ENCODE measurements at regions not wholly inside any gene's neighbourhood (a gene's known extent, or its start where the extent isn't known, plus 50 kb on each side); places are given as distances from the start of the nearest gene placed in this dataset.
A peak's percentile ranks its signal among the peaks of the same experiment; 100 is the strongest.

- no peak for DNase-seq (ENCODE audit: low spot score)
Observed at GRCh38 chr15:47949815-47950214, 171.0 kb upstream of the SLC24A5 start.

GRCh38 chr15:47950447-47950846, 170.3 kb upstream of the SLC24A5 start:
- no peak for DNase-seq (ENCODE audit: low spot score)

GRCh38 chr15:47951781-47952180, 169.0 kb upstream of the SLC24A5 start:
- no peak for DNase-seq (ENCODE audit: low spot score)

GRCh38 chr15:47954196-47954595, 166.6 kb upstream of the SLC24A5 start:
- no peak for DNase-seq (ENCODE audit: low spot score)

- no peak for DNase-seq (ENCODE audit: low spot score)
Observed at GRCh38 chr15:47955021-47955420, 165.8 kb upstream of the SLC24A5 start.

GRCh38 chr15:47959617-47960413, 161.0 kb upstream of the SLC24A5 start:
- DNase-seq (ENCODE audit: low spot score), result no peak

- DNase-seq (ENCODE audit: low spot score), result no peak
Observed at GRCh38 chr15:47961401-47962090, 159.2 kb upstream of the SLC24A5 start.

GRCh38 chr15:47963265-47963664, 157.5 kb upstream of the SLC24A5 start:
- no peak for DNase-seq (ENCODE audit: low spot score)

GRCh38 chr15:47964229-47964628, 156.6 kb upstream of the SLC24A5 start:
- DNase-seq (ENCODE audit: low spot score), result no peak

GRCh38 chr15:47965297-47965696, 155.5 kb upstream of the SLC24A5 start:
- no peak for DNase-seq (ENCODE audit: low spot score)

GRCh38 chr15:47968593-47968992, 152.2 kb upstream of the SLC24A5 start:
- DNase-seq (ENCODE audit: low spot score), result no peak

GRCh38 chr15:47971637-47972036, 149.2 kb upstream of the SLC24A5 start:
- DNase-seq (ENCODE audit: low spot score), result no peak

GRCh38 chr15:47972738-47973137, 148.1 kb upstream of the SLC24A5 start:
- no peak for DNase-seq (ENCODE audit: low spot score)

- no peak for DNase-seq (ENCODE audit: low spot score)
Observed at GRCh38 chr15:47974724-47975123, 146.1 kb upstream of the SLC24A5 start.

- no peak for DNase-seq (ENCODE audit: low spot score)
Observed at GRCh38 chr15:47975427-47975826, 145.4 kb upstream of the SLC24A5 start.

- no peak for DNase-seq (ENCODE audit: low spot score)
Observed at GRCh38 chr15:47983533-47983932, 137.3 kb upstream of the SLC24A5 start.

GRCh38 chr15:47985568-47985967, 135.2 kb upstream of the SLC24A5 start:
- no peak for DNase-seq (ENCODE audit: low spot score)

GRCh38 chr15:47987461-47987860, 133.3 kb upstream of the SLC24A5 start:
- DNase-seq (ENCODE audit: low spot score), result no peak

- DNase-seq (ENCODE audit: low spot score), result peak; percentile 60
Observed at GRCh38 chr15:47987908-47988532, 132.8 kb upstream of the SLC24A5 start.

- DNase-seq (ENCODE audit: low spot score), result no peak
Observed at GRCh38 chr15:47988564-47988963, 132.2 kb upstream of the SLC24A5 start.

- no peak for DNase-seq (ENCODE audit: low spot score)
Observed at GRCh38 chr15:47990821-47991220, 130.0 kb upstream of the SLC24A5 start.

GRCh38 chr15:47991357-47991756, 129.4 kb upstream of the SLC24A5 start:
- DNase-seq (ENCODE audit: low spot score), result peak; percentile 22

GRCh38 chr15:47993051-47993450, 127.7 kb upstream of the SLC24A5 start:
- no peak for DNase-seq (ENCODE audit: low spot score)

All from AG08395 (cell line).